GM13977 (cell line): ENCODE measurements at regions not wholly inside any gene's neighbourhood (a gene's known extent, or its start where the extent isn't known, plus 50 kb on each side); places are given as distances from the start of the nearest gene placed in this dataset.

Experiments
- DNase-seq: peaks from one replicate; pipeline ENCODE4 v3.0.0; 2012; ENCODE audit warnings: low spot score
- CTCF ChIP-seq: IDR thresholded peaks from 2 replicates; pipeline ENCODE4 v1.5.1; 2012; ENCODE audit warnings: mild to moderate bottlenecking, control low read depth; ENCODE audit not compliant: insufficient read depth; ENCODE audit errors: extremely low read depth, missing control alignments
- in situ Hi-C: fragments of 300-500 bp; cut with MboI; formaldehyde crosslinking; loops from one replicate; pipeline ENCODE4 v1.12.0; 2022; ENCODE audit warnings: low sequenced_read_pairs, low pct_unique_long_range_greater_than_20kb, mixed read lengths, inconsistent platforms; ENCODE audit not compliant: unreplicated experiment

- no peak for TF ChIP-seq CTCF
- DNase-seq, result no peak
- in situ Hi-C loops, result no loop called here
These were observed 65.5 kb downstream of the IRX5 start for GRCh38 chr16:54996186-54996585.

DNA sequence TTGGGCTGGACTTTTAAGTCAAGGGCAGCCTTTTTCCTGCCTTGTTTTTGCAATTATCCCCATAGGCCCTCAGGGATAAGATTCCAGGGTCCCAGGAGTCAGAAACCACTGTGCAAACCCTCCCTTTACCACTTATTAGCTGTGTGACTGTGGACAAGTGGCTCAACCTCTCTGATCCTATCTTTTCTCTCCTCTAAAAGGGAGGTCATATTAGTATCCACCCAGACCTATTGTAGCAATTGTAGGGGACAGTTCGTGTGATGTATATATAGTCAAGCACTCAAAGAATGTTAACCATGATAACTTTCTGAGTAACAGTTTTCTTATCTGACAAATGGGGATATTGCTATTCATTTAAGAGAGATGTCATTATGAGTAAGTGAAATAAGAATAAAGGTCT lies 68.2 kb downstream of the IRX5 start:
- no peak for TF ChIP-seq CTCF
- in situ Hi-C loops, result no loop called here
- DNase-seq, result no peak

DNA sequence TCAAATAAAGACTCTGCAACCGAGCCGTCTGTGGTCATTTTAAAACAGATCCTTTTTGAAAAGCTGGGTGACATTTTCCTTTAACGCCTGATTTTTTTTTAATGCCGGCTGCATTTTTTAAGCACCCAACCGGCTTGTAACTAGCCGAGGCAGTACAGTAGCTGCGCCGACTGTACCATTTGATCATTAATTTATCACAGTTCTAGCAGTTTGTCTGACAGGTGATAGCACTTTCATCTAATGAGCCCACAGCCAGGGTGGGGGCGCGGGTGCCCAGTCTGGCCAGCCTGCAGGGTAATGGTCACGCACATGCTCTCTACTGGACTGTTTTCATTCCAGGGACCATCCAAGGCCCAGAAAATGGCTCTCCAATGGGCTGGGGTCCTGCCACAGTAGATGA lies 68.8 kb downstream of the IRX5 start:
- in situ Hi-C loops, result no loop called here
- TF ChIP-seq CTCF, result no peak
- no peak for DNase-seq

- in situ Hi-C loops, result no loop called here
- DNase-seq, result no peak
- TF ChIP-seq CTCF, result no peak
These were observed 69.9 kb downstream of the IRX5 start for GRCh38 chr16:55000595-55000994.

- no peak for TF ChIP-seq CTCF
- no peak for DNase-seq
- in situ Hi-C loops, result no loop called here
These were observed 71.3 kb downstream of the IRX5 start for GRCh38 chr16:55001931-55002330.

DNA sequence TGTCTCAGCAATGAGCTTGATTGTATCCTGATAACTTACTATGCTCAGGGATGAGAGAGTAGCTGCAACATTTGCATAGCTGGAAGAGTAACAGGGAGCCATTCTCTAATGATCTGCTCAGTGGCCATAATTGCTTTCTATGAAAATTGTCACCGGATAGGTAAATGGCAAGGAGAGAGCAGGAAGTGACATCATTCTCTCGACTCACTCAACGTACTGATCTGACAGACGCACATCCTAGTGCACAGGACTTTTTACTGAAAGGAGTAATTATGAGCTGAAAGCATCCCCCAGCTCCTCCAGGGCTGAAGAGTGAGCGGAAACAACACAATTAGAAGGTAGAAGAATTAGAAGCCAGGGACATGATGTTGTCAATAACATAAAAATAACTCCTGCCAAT lies 71.8 kb downstream of the IRX5 start:
- no peak for DNase-seq
- no peak for TF ChIP-seq CTCF
- in situ Hi-C loops, result no loop called here

GRCh38 chr16:55003306-55003705 lies 72.6 kb downstream of the IRX5 start:
- in situ Hi-C loops, result no loop called here
- no peak for TF ChIP-seq CTCF
- no peak for DNase-seq
